Hippocampal formation (tissue), 2 donors: ENCODE measurements at regions not wholly inside any gene's neighbourhood (a gene's known extent, or its start where the extent isn't known, plus 50 kb on each side); places are given as distances from the start of the nearest gene placed in this dataset.

Experiments used
- DNase-seq, 2 donors: peaks; one replicate each; lab custom pipeline; 2025; lab: John Stamatoyannopoulos, UW

DNA sequence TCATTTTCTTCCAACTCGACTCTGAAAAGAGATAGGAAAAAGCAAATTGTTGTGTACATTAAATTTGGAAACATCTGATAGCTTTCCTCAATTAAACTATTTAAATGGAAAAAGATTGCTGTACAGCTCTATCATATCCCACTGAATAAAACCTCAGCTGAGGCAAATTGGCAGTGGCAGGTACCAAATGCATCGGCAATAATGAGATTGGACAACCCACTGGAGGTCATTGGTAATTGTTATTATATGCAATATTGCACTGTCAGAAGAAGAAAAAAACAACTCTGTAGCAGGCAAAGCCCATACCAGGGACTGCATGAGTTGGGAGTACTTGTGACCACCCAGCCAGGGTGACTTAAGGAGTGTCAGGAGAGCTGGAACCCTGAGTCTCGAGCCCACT lies 291.6 kb upstream of the SKOR2 start:
- DNase-seq = no peak

DNA sequence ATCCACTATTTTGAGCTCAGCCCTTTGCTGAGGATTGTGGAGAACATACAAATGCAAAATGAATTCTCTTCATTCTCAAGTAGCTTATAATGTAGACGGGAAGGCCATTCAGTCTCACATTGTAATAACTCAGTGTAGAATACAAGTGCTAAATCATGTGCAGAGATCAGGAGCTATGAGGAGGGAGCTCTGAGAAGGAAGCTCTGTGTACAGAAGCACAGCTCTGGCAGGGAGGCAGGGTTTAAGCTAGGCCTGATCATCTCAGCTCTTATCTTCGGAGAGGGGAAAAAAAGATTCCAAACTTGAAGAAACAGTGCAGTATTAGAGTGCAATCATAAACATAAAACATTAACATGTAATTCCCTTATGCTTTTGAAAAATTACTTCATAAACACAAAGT lies 291.1 kb upstream of the SKOR2 start:
- DNase-seq = no peak

DNA sequence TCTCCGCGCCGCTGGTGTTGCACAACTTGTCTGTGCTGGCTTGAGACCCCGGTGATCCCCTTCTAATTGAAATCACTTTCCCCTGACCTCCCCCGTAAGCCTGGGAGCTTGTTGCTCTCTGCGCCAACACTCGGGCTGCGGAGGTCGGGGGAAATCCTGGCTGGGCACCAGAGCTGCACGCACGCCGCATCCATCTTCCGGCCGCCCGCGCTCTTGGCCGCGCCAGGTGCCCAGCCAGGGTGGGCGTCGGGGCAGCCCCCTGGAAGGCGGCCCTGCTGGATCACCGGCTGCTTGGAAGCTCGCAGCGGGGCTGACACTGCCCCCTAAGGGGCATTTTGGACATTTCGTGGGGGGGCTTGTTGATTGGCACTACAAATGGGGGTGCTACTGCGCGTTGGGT lies 280.3 kb upstream of the SKOR2 start:
- DNase-seq = no peak

DNA sequence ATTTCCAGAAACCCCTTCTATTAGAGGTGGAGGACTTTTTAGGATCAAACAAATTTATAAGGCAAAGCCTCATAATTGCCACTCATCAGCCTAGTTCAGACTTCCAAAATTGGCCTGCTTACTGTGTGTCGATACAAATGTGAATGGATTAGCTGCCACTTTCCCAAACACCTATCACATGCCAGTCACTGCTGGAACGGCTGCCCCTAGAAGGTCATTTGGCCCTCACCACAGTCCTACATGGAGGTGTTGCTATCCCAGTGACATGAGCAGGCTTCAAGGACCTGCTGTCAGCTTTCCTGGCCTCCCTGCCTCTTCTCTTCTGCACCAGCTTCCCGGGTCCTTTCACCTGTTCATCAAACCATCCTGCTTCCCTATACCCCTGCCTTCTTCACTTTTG lies 279.2 kb upstream of the SKOR2 start:
- DNase-seq = no peak

DNA sequence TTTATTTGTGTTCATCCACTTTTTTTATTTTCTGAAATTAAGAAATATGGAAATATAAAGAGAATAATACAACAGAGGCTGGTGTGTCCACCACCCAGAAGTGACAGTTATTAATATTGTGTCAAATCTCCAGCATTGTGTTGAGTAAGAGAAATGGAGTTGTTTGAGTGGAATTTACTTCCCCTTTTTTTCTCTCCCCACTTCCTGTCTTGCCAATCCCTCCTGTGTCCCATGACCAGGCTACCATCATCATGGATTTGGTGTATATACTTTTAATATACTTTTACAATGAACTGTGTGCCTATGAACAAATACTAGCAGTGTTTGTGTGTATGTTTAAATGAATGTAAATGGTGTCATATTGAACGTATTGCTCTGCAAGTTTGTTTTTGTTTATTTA lies 276.9 kb upstream of the SKOR2 start:
- DNase-seq = no peak

DNA sequence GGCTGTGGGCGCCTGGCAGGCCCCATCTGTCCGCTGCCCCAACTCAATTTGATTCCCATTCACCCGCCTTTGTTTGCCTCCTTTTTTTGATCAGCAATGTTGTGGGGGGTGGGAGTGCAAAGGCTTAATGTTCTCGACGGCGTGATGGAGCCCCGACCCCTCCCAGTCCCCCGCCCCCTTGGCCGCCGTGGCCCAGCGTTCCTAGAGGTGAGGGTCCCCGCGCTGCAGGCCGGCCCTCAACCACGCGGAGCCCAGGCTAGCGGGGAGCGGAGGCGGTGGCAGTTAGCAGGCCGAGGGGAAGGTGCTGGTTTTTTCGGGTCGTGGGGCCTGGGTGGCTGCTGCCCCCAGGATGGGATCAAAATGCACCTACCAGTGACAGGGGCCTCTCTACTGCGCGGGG lies 274.7 kb upstream of the SKOR2 start:
- no peak for DNase-seq

DNA sequence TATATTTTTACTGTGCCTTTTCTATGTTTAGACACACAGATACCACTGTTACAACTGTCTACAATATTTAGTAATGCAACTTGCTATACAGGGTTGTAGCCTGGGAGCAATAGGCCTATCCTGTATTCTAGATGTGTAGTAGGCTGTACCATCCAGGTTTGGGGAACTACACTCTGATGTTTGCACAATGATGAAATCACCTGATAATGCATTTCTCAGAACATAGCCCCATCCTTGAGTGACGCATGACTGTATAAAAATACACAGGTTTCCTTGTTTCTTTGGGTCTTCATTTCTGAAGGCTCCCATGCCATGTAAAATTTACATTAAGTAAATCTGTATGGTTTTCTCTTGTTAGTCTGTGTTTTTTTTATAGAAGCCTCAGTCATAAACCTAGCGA lies 270.9 kb upstream of the SKOR2 start:
- DNase-seq = no peak

DNA sequence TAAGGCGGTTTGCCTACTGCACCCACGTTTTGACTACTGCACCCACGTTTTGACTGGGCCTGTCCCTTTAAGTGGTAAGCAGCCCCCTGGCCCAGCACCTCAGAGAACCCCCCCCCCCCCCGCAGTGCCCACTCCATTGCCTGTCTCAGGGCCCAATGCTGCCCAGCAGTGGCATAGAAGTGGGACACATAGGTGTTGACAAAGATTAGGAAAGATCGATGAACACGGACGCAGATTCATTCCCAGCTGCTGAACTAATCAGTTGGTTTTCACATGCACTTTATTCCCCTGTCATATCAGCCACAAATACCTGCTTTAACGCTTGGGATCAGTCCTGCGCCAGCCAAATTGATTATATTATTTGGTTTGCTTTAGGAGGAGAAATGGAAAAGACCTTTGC lies 268.8 kb upstream of the SKOR2 start:
- DNase-seq = no peak

DNA sequence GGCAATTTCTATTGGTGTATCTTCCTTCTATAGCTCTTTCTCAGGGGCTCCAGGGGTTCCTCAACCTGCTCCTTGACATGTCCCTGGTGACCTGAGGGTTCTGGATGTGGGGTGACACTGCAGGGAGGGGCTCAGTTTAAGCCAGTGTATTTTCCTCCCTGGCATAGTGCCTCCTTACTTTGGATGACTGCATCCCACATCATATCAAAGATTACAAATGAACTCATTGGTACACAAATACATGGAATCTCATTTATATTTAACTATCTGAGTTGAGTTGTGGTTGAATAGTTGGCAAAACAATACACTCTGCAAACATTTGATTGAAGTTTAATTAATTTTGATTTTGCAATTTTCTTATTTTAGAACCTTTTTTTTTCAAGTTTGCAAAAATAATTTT lies 268.2 kb upstream of the SKOR2 start:
- no peak for DNase-seq

DNA sequence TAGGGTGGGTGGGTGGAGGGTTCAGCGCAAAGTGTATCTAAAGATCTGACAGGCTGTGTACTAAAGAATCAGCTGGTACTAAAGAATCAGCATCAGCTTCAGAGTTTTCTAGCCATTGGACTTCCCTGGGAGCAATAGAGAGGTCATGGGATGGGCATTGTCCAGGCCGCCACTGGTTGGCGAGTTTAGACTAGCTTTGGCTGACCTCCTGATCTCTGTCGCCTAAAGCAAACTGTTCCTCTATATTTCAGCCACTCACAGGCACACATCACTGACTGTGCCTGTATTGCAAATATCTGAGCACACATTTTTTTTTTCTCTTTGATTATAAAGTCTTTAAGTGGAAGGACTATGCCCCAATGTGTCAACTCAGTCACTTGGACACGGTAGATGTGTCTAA lies 267.8 kb upstream of the SKOR2 start:
- DNase-seq = no peak

DNA sequence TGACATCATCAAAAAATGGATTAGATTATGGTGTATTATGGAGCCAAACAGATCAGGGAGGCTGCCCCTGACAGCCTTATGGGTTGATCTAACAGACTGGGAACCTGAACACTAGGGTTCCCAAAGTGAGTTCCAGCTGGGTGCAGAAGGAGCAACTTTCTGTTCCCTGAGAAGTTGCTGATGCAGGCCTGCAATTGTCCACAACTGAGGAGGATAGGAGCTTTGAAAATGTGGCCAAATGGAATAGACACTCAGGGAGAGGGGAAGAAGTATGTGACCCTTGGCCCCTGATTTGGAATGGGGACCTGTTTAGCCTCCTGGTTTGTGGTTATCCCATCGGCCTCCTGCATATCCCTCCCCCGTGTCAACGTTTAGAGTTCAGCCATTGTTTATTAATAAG lies 262.2 kb upstream of the SKOR2 start:
- DNase-seq = no peak

DNA sequence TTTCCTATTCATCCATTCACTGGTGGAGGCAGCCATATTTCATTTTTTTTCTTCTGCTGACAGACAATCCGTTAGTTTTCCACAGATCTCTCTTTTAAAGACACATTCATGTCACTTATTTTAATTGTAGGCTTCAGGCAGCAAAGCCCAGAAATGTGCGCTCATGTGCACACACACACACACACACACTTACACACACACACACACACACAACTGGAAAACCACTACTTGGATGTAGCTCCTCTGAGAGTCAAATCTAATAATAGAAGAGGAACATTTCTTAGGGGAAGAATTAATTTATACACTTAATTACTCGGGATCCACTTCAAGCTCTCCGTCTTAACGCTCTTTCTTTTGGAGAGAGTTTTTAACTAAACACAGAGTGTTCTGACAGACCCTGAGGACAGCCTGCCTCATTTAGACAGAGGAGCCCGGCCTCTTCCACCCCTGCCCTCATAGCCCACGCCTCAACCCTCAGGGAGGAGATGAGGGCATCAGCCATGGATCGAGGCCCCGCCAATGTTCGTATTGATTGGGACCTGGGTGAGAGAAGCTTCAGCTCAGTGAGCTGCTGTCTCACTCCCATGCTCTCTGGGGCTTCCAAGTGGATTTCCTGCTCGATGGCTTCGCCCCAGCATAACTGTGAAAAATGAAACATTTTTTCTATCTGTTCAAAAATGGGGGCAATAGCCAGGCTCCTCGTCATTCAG lies 261.4 kb upstream of the SKOR2 start:
- DNase-seq = no peak

DNA sequence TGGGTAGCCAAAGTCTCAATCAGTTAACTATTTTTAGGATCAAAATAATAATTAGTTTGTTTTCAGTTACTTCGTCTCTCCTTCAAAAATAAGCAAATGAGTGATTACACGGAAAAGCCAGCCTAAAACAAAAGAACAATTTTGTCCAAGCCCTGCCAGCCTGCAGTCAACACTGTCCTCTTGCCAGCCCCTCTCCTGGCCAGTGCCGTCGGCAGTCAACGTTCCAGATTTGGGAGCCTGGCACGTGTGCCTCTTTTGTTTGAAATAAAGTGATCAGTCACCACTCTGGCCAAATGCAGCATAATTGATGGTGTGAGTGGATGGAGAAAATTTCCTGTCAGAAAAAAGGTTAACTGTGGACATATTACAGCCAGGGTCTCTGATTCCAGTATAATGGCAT lies 260.6 kb upstream of the SKOR2 start:
- no peak for DNase-seq

DNA sequence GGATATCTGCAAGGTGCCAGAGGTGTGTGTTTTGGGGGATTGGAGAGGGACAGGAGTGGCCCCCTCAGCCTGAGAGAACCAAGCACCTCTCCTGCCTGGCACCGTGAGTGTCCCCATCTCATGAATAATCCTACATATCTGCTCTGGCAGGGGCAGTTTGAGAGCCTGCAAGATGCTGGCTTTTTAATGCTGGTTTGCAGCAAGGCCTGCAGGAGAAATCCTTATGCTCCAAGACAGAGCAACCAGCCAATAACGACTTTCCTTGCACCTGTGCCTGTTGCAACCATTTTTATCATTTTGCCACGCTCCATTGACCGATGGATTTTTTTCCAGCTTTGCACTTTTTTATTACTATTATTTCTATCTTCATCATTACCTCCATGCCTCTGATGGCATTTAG lies 259.4 kb upstream of the SKOR2 start:
- no peak for DNase-seq

DNA sequence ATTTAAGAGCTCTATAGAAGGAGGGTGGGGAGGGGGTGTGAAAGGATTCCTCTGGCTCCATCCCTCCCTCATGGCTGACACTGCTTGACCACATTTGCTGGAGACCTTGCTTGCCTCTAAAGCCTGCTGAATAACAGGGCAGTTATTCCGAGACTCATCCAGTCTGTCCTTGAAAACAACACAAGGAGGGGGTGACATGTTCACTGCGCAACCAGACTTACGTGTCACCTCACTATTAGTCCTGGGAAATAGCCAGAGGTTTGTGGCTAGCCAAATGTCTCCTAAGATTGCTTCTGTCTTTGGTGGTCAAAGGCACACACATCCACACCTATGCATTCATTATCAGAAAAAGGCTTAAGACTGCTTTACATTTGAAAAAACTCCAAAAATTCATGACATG lies 256.2 kb upstream of the SKOR2 start:
- DNase-seq = no peak

DNA sequence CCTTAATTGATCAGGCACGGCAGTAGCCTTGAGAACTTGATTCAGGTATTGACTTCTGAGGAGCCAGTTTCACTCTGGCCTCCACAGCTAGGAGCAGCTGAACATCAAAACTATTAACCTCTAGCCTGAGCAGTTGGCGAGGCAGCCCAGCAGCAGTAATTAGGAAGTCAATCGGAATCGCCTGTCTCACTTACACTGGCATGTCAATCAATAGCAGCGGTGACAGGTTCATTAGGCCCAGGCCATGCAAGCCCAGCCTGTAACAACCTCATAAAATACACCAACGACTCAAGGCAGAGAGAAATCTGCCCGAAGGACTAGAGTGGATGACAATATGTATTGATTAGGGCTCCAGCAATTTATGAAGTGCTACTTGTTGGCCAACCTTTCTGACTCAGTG lies 255.4 kb upstream of the SKOR2 start:
- DNase-seq = no peak

DNA sequence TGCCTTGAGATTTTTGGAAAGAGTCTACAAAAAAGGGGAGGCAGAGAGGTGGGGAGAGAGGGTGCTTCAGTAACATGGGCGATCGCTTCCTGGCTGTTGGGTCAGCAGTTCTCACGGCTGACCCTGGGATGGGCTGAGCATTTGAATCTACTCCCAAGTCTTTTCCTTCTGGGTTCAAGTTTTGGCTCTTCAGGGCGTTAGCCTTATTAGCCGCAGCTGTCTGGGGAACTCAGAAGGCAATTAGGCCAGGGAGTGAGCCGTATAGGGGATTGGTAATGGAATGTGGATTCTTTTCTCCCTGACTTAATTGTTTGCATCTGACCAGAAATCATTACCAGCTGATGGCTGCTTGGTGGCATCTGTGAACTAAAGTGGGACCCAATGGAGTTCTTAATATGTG lies 250.5 kb upstream of the SKOR2 start:
- no peak for DNase-seq

DNA sequence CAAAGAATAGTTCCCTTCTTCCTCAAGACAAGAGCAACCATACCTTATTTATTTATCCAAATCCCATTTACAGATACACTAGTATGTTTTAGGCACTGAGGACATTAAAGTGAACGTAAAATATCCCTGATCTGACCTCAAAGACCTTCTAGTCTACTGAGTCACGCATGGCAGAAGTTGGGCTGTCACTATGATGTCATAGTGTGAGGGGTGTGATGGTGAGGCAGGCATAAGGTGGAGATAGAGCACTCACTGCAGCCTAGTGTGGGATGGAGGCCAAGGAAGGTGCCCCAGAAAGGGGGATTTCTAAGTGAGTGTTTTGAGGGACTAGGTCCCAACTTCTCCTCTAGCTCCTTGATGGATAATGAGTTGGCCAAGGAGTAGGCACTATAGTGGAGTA lies 249.5 kb upstream of the SKOR2 start:
- no peak for DNase-seq

DNA sequence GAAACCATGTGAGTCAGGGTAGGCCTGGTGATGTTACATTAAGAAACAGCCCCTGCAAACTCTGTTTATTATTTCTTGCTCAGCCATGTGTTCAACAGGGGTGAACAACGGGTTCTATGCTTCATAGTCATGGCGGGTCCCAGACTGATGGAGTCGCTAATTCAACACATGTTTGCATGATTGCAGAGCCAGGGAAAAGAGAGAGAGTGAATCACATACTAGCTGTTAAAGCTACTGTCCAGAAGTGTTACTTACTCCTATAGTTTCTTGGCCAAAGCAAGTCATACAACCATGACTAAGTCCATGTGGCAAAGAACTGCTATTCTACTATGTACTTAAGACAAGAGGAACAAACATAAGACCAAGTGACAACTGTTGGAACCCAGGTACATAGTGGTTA lies 241.2 kb upstream of the SKOR2 start:
- DNase-seq = no peak

DNA sequence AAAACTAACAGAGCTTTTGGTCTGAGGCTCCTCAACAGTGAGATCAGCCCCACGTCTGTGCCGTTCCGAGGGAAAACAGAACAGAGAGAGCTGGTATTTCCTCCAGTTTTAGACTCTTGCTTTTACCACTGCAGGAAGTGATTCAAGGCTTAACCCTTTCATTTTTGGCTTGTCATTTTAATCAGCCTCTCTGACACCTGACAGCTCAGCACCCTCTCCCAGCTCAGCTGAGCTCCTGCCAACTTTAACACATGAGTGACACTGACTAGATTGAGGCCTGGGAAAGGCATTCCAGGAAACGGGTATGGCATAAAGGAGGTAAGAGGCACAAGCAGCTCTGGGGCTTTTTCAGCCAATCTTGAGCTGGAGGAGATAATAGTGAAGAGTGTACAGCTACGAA lies 239.4 kb upstream of the SKOR2 start:
- no peak for DNase-seq

DNA sequence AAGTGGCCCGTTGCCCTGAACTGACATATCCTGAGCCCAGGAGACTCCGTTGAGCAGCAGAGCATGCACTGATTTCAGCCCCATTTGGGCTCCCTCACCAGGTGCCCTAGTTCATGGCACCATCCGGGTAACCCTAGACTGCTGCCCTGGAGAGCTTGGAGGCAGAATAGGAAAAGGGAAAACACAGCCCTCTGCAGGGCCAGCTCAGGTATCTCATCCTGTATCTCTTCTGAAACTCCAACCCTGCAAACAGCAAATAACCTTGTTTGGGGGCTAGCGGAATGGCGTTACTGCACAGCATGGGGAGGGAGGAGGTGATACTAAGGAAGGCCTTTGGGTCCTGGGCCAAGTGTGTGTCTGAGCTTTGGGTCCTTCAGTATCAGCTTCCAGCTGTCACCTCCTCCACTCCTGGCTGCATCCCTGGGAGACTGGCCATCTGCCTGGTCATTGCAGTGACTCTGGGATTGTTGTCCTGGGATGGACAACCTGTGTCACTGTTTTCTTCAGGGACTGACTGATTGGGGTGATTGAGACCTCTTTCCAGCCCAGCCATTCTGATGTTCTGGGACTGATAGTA lies 233.8 kb upstream of the SKOR2 start:
- no peak for DNase-seq

DNA sequence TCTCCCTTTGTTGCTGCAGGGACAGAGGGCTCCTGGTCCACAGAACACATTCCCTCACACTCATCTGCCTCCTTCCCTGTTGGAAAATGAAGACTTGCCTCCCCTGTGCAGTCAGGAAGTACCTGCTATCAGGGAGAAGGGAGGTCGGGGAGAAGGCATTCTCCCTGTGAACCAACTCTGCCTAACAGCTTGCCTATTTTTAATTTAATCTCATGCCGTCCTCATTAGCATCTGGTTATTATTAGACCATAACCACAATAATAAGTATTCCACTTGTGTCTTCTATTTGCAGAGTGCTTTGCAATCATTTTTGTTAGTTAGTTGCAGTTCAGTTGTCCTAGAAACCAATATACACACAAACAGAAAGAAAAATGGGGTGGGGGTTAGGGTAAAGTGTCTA lies 232.6 kb upstream of the SKOR2 start:
- no peak for DNase-seq

DNA sequence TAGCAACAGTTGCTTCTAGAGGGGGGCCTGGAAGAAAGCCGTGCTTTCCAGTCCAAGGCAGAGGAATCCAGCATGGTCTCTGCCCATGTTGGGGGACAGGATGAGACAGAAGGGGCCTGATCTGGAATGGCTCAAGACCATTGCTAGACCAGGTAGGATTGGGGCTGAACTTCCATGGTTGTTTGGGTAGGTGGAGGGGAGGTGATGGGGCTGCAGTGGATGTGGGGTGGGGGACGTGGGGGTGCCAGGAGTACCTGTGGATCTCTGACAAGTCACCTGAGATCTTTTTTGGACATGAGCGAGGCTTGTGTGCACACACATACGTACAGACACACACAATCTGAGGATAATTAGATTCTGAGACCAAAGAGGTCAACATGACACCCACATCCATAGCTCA lies 228.7 kb upstream of the SKOR2 start:
- no peak for DNase-seq

DNA sequence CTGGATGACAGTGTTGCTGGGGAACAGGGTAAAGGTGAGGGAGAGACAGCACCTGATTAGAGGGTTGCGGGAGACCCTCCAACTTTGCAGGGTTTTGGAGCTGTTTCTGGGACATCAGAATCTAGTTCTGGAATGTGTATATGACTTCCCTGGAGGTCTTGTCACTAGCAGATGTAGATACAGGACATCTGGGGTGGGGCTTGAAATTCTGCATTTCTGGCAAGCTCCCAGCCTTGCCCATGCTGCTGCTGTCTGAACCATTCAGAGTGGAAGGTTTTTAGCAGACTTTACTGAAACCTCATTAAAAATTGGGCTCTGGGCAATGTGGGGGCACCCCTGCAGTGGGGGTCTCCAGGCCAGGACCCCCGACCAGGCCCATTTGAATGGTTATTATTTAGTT lies 220.3 kb upstream of the SKOR2 start:
- DNase-seq = no peak
